GM12878 (cell line): ENCODE measurements at regions not wholly inside any gene's neighbourhood (a gene's known extent, or its start where the extent isn't known, plus 50 kb on each side); places are given as distances from the start of the nearest gene placed in this dataset.

Experiments
- KDM1A ChIP-seq: fragments of 200-600 bp; sonication (generic); IDR thresholded peaks from 2 replicates; pipeline ENCODE4 v1.6.1; 2016; ENCODE audit warnings: borderline replicate concordance
- POLR2A ChIP-seq: IDR thresholded peaks from 2 replicates; pipeline ENCODE4 v1.6.1; 2011; ENCODE audit warnings: low read depth, mild to moderate bottlenecking, low read length
- USF1 ChIP-seq: IDR thresholded peaks from 2 replicates; pipeline ENCODE4 v1.6.1; 2011; ENCODE audit warnings: borderline replicate concordance, low read depth, mild to moderate bottlenecking, moderate library complexity, mixed read lengths, low read length; ENCODE audit not compliant: insufficient read depth; ENCODE audit errors: extremely low read length
- ZNF687 ChIP-seq: fragments of 450-650 bp; IDR thresholded peaks from 2 replicates; pipeline ENCODE4 v1.6.1; 2017; ENCODE audit warnings: mild to moderate bottlenecking, moderate library complexity
- TF ChIP-seq, protein P1 (sequence below): fragments of 450-650 bp; IDR thresholded peaks from 2 replicates; pipeline ENCODE4 v1.6.1; 2014; ENCODE audit warnings: mild to moderate bottlenecking
- TF ChIP-seq, protein P2 (sequence below): IDR thresholded peaks from 2 replicates; pipeline ENCODE4 v1.6.1; 2012; ENCODE audit warnings: low read length, inconsistent platforms

DNA sequence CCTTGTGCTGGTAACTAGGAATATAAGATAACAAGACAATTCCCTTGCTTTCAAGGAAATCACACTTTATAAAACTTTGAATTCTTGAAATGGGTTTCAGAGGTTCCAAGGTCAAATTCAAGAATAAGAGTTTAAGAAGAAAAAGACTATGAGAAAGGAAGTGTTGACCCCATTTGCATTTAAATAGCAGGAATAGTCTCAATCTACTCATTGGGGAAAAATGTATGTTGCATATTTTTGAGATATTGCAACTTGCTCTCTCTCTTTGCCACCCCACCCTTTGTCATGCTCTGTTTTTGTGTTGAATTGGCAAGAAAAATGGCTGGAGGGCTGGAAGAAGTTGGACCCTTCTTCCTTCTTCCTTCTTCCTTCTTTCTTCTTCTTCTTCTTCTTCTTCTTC, 699.2 kb downstream of the TUSC7 start (continued):
- no peak for TF ChIP-seq ZNF687
- TF ChIP-seq, protein P1, sequence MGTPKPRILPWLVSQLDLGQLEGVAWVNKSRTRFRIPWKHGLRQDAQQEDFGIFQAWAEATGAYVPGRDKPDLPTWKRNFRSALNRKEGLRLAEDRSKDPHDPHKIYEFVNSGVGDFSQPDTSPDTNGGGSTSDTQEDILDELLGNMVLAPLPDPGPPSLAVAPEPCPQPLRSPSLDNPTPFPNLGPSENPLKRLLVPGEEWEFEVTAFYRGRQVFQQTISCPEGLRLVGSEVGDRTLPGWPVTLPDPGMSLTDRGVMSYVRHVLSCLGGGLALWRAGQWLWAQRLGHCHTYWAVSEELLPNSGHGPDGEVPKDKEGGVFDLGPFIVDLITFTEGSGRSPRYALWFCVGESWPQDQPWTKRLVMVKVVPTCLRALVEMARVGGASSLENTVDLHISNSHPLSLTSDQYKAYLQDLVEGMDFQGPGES: no peak
- TF ChIP-seq KDM1A: no peak
- TF ChIP-seq, protein P2, sequence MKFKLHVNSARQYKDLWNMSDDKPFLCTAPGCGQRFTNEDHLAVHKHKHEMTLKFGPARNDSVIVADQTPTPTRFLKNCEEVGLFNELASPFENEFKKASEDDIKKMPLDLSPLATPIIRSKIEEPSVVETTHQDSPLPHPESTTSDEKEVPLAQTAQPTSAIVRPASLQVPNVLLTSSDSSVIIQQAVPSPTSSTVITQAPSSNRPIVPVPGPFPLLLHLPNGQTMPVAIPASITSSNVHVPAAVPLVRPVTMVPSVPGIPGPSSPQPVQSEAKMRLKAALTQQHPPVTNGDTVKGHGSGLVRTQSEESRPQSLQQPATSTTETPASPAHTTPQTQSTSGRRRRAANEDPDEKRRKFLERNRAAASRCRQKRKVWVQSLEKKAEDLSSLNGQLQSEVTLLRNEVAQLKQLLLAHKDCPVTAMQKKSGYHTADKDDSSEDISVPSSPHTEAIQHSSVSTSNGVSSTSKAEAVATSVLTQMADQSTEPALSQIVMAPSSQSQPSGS: no peak
- no peak for TF ChIP-seq USF1
- no peak for TF ChIP-seq POLR2A
